HG03139 (cell line): ENCODE measurements at regions not wholly inside any gene's neighbourhood (a gene's known extent, or its start where the extent isn't known, plus 50 kb on each side); places are given as distances from the start of the nearest gene placed in this dataset.

Experiments used
- ATAC-seq: cut with Tn5 transposase; IDR thresholded peaks from one replicate; pipeline ENCODE4 v1.9.1; 2021; ENCODE audit not compliant: unreplicated experiment

- no peak for ATAC-seq
Measured at GRCh38 chr11:116601814-116602636, 170.8 kb downstream of the BUD13 start.

- ATAC-seq: no peak
Measured at GRCh38 chr11:116600930-116601329, 171.9 kb downstream of the BUD13 start.

- no peak for ATAC-seq
Measured at GRCh38 chr11:116598556-116598955, 174.2 kb downstream of the BUD13 start.

- no peak for ATAC-seq
Measured at GRCh38 chr11:116598036-116598435, 174.8 kb downstream of the BUD13 start.

GRCh38 chr11:116596346-116597260, 176.2 kb downstream of the BUD13 start:
- no peak for ATAC-seq

GRCh38 chr11:116595305-116595880, 177.4 kb downstream of the BUD13 start:
- ATAC-seq: no peak

GRCh38 chr11:116590844-116591570, 181.8 kb downstream of the BUD13 start:
- ATAC-seq: no peak

- ATAC-seq: no peak
Measured at GRCh38 chr11:116589402-116589801, 183.4 kb downstream of the BUD13 start.

GRCh38 chr11:116586392-116586791, 186.4 kb downstream of the BUD13 start:
- no peak for ATAC-seq

- ATAC-seq: no peak
Measured at GRCh38 chr11:116582571-116582970, 190.2 kb downstream of the BUD13 start.

- no peak for ATAC-seq
Measured at GRCh38 chr11:116581349-116581748, 191.4 kb downstream of the BUD13 start.

GRCh38 chr11:116580799-116581198, 192.0 kb downstream of the BUD13 start:
- no peak for ATAC-seq

- ATAC-seq: no peak
Measured at GRCh38 chr11:116579857-116580727, 192.7 kb downstream of the BUD13 start.

- ATAC-seq: no peak
Measured at GRCh38 chr11:116579031-116579653, 193.6 kb downstream of the BUD13 start.

GRCh38 chr11:116577956-116578355, 194.8 kb downstream of the BUD13 start:
- ATAC-seq: no peak

- no peak for ATAC-seq
Measured at GRCh38 chr11:116577273-116577672, 195.5 kb downstream of the BUD13 start.

GRCh38 chr11:116576526-116576925, 196.3 kb downstream of the BUD13 start:
- no peak for ATAC-seq

GRCh38 chr11:116567721-116568242, 205.0 kb downstream of the BUD13 start:
- ATAC-seq: no peak

- ATAC-seq: no peak
Measured at GRCh38 chr11:116563712-116564047, 209.1 kb downstream of the BUD13 start.
